A172 (cell line): ENCODE measurements at regions not wholly inside any gene's neighbourhood (a gene's known extent, or its start where the extent isn't known, plus 50 kb on each side); places are given as distances from the start of the nearest gene placed in this dataset.
A peak's percentile ranks its signal among the peaks of the same experiment; 100 is the strongest.

Experiments used
- DNase-seq: peaks from one replicate; pipeline ENCODE4 v3.0.0-alpha.2; 2015; ENCODE audit warnings: low spot score

GRCh38 chr3:165283328-165283727 is 87.1 kb upstream of the SLITRK3 start:
- DNase-seq: no peak

GRCh38 chr3:165279471-165279870 is 83.3 kb upstream of the SLITRK3 start:
- no peak for DNase-seq

- DNase-seq: no peak
Measured at GRCh38 chr3:165273411-165273810, 77.2 kb upstream of the SLITRK3 start.

GRCh38 chr3:165259541-165260193 is 63.5 kb upstream of the SLITRK3 start:
- peak; percentile 33 for DNase-seq

- no peak for DNase-seq
Measured at GRCh38 chr3:165256554-165257065, 60.4 kb upstream of the SLITRK3 start.

- DNase-seq: peak; percentile 69
Measured at GRCh38 chr3:165254812-165255211, 58.6 kb upstream of the SLITRK3 start.
